ENCODE measurements at regions not wholly inside any gene's neighbourhood (a gene's known extent, or its start where the extent isn't known, plus 50 kb on each side); places are given as distances from the start of the nearest gene placed in this dataset.

DNA sequence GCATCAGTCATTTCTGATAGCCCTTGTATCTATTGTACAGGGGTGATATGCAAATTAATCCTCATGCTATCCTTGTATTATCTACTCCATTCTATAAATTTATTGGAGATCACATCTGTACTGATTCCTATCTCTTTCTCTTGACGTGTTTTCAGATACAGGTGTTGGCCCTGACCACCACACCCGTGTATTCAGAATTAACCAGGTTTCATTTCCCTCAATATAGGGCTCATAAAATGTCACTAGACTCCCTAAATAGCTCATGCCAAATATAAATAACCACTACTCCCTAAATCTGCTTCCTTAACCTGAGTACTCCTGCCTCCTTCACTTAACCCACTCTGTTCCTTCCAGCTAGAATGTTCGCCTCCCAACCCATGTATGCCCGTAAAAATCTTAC is 522.8 kb upstream of the KLF4 start:
- Histone ChIP-seq H3K9me3 (no peaks in the 10 kb centered on the region), H3K27me3 (no peaks in the 10 kb centered on the region)
- DNase-seq = no peak

DNA sequence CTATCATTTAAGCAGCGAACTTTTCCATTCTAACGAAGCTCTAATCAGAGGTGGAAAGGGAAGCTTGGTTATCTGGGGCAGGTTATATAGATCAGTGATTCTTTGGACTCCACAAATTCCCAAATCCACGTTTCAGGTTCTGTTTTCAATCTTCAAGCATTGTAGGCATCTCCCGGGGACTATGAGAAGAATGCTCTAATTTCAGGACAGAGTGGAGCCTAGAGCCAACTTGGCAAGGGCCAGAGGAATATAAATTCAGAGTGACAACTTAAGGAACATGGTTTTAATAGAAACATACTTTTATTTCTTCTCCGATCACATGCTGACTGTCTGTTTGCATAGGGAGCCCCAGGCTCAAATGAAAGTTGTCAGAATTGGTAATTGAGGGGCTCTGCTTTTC is 514.0 kb upstream of the KLF4 start:
- no peak overlapping the region for H3K4me3 ChIP-seq

More for the DNA sequence above, 522.8 kb upstream of the KLF4 start:
- no peak overlapping the region for H3K4me3 ChIP-seq
- no peaks in the 10 kb centered on the region for H3K36me3 ChIP-seq

DNA sequence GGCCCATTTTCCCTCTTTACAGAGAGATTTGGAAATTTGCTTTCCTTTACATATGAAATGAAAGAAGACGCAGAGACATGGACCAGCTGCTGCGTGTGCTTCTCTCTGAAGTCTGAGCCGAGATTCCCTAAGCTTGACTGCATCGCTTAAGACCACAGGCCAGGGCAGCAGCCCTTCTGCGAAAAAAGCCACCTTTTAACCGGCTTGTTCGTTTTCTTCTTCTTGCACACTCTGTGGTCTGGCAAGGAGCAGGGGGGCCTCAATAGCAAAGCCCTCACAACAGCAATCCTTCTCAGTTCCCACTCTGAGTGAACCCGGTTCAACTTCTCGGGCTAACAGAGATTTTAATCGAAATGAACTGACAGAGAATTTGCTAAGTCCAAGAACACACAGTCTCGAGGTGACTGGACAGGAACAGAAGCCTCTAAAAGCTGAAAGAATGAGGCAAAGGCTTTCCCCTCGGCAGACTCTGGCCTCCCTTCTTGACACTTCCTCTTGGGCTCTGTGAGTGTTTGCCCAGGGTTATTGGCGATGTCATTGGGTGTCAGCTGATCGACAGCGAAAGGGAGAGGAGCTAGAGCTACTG is 512.9 kb upstream of the KLF4 start:
- no peaks in the 10 kb centered on the region for H3K36me3 ChIP-seq
- DNase-seq = no peak
- H3K27me3 ChIP-seq = no peaks in the 10 kb centered on the region
- no peak overlapping the region for H3K4me3 ChIP-seq
- no peaks in the 10 kb centered on the region for H3K9me3 ChIP-seq

More for the DNA sequence above, 514.0 kb upstream of the KLF4 start:
- DNase-seq = no peak
- H3K27me3 ChIP-seq = no peaks in the 10 kb centered on the region
- H3K9me3 ChIP-seq = no peaks in the 10 kb centered on the region
- H3K36me3 ChIP-seq = no peaks in the 10 kb centered on the region

DNA sequence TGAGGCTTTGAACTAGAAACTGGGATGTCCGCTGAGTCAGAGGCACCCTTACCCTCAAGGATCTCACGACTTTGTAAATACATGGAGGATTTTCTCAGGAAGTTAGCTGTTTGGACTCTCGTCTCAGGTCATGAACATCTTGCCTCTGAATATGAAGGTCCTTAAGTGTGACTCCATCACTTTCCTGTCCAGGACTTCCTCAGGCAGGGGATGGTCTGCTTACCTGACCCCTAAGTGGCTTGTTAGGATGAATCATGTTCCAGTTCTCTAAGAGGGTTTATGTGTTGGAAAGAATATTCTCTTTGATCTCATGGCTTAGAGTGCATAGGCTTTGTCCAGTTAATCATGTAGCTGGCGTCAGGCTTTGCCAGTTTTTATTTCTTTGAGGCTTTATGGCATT is 511.7 kb upstream of the KLF4 start:
- H3K27me3 ChIP-seq = no peaks in the 10 kb centered on the region
- DNase-seq = no peak
- H3K36me3 ChIP-seq = no peaks in the 10 kb centered on the region
- H3K4me3 ChIP-seq = no peak overlapping the region
- no peaks in the 10 kb centered on the region for H3K9me3 ChIP-seq

DNA sequence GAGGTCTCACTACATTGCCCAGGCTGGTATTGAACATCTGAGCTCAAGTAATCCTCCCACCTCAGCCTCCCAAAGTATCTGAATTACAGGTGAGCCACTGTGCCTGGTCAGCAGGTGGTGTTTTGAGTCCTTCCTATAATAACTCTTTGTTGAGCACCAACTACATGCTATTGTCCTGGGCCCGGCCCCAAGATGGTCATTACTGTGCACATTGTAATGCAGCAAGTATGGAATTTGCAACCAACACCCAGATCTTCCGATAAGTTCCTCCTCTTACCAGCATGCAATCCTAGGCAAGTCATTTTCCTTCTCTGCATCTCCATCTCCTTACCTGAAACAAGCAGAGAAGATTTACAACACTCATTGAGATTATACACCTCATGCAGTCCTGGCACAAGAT is 510.3 kb upstream of the KLF4 start:
- no peaks in the 10 kb centered on the region for H3K36me3 ChIP-seq
- H3K9me3 ChIP-seq = no peaks in the 10 kb centered on the region
- H3K27me3 ChIP-seq = no peaks in the 10 kb centered on the region
- no peak for DNase-seq
- no peak overlapping the region for H3K4me3 ChIP-seq

DNA sequence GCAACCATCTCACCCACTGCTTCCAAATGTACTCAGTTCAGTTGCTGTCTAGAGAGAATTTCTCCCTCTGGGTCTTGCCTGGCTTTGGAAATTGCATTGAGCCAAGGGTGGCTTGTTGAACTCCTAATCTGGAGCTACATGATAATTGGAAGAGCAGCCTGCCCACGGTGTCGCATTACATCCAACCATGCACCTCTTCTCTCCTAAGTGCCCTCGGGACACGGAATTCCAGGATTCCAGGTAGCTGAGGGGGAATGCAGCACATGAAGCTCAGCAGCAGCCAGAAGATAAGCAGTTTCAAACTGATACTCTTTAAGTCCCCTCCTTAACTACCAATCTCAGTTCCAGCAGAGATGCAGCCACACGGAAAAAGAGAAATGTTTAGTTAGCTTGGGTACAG is 509.4 kb upstream of the KLF4 start:
- Histone ChIP-seq H3K27me3 (no peaks in the 10 kb centered on the region), H3K36me3 (no peaks in the 10 kb centered on the region), H3K4me3 (no peak overlapping the region), H3K9me3 (no peaks in the 10 kb centered on the region)
- DNase-seq = no peak

DNA sequence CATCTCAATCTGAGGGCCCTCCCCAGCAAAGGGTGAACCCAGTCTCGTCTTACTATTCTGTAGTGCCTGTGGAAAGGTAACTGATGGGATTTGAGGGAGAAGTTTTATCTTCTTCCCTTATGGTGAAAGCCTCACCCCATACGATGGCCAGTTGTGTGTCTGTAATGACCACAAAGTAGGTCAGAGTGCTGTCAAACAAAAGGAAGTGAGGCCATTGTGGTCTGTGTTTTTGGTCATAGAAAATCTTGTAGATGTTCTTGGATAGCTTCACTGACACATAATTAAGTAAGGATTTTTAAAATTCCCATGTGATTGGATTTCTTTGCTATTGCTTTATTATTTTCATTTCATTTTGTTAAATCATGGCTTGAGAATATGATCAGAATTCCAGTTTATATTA is 505.1 kb upstream of the KLF4 start:
- DNase-seq = no peak
- Histone ChIP-seq H3K9me3 (no peaks in the 10 kb centered on the region), H3K27me3 (no peaks in the 10 kb centered on the region), H3K36me3 (no peaks in the 10 kb centered on the region), H3K4me3 (no peak overlapping the region)

DNA sequence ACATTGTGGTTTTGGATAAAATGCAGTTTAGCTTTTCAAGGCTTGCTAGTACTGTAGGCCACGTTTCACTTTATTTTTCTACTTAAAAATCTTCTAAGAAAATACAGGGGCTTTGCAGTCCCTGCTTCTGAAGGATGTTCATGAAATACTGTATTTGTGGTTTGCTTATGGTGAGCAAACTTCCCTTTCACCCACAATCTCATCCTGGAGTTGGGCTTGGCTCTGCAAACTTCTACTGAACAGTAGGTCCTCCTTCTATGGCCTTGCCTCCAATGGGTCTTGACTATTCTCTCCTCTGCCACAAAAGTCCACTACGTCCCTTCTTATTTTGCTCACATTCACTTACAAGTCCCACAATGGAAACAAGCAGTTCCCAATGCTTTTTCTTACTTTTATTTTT is 502.7 kb upstream of the KLF4 start:
- no peak for DNase-seq
- Histone ChIP-seq H3K27me3 (no peaks in the 10 kb centered on the region), H3K9me3 (no peaks in the 10 kb centered on the region), H3K36me3 (no peaks in the 10 kb centered on the region), H3K4me3 (no peak overlapping the region)

DNA sequence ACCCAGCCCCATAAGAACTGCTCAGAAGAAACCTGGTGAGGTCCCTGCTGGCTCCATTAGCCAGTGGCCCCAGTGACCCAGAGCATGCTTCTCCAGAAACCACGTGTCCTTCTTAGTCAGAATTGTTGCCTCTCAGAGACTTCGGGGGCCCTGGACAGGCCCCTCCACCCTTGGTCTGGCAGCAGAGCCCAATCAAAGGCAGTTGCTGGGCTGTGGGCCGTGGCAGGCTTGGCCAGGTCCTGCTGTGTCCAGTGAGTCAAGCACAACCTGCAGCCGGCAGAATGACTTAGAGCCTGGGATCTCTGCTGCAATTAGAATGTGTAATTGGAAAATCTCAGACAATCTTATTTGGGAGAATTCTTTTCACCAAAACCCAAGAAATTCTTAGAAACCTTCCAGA is 502.0 kb upstream of the KLF4 start:
- Histone ChIP-seq H3K27me3 (no peaks in the 10 kb centered on the region), H3K4me3 (no peak overlapping the region), H3K36me3 (no peaks in the 10 kb centered on the region), H3K9me3 (no peaks in the 10 kb centered on the region)
- DNase-seq = peak; percentile 16

DNA sequence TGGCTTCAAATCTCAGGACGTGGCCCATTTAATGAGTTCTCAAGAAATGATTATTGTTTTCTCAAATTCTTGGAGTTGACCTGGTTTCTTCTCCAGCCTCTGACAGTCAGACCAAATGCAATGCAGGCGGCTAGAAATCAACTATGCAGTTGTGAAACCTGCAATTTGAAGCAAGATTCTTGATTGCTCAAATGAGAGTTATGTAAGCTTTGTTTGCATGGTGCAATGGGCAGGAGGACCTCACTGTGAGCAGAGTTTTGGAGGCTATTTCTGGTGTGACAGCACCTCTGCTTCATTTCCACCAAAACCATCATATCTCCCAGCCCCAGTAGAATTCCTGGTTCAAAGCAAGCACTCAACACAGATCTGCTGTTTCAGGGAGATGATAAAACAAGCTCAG is 500.0 kb upstream of the KLF4 start:
- H3K27me3 ChIP-seq = no peaks in the 10 kb centered on the region
- no peaks in the 10 kb centered on the region for H3K9me3 ChIP-seq
- no peak for DNase-seq
- no peak overlapping the region for H3K4me3 ChIP-seq
- H3K36me3 ChIP-seq = no peaks in the 10 kb centered on the region

DNA sequence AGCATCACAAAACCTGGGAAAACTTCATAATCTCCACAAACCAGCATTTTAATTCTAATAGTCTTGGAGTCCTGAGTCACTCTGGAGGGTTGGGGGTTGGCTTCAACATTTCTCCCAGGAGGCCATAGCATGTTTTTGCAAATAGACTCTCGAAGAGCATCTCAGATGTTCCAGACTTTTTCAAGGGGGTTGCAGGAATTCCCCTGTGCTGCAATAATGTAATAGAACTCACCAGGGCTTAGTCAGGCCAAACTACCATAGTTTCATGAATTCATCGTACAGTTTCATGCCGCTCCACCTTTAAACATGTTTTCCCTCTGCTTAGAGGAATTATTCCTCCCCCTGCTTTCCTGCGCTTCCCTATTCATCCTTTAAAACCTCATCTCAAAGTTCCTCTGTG is 499.5 kb upstream of the KLF4 start:
- Histone ChIP-seq H3K9me3 (no peaks in the 10 kb centered on the region), H3K36me3 (no peaks in the 10 kb centered on the region), H3K27me3 (no peaks in the 10 kb centered on the region), H3K4me3 (no peak overlapping the region)
- DNase-seq = no peak

DNA sequence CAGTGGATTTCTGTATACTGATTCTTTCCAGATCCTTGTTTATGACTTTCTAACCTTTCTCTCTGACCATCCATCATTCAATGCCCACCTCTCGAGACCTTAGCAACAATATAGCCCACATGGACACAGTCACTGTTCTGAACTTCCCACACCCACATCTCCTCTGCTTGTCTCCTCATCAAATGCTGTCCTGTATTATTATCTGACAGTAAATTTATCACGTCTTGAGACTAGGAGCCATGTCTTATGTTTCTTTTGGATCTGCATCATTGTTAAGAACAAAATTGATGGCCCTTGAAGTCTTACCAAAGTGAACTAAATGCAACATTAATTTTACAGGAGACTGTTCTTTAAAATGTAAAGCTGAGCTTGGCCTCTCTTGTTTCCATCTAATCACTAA is 495.4 kb upstream of the KLF4 start:
- no peak for DNase-seq
- Histone ChIP-seq H3K4me3 (no peak overlapping the region), H3K27me3 (no peaks in the 10 kb centered on the region), H3K36me3 (no peaks in the 10 kb centered on the region), H3K9me3 (no peaks in the 10 kb centered on the region)

DNA sequence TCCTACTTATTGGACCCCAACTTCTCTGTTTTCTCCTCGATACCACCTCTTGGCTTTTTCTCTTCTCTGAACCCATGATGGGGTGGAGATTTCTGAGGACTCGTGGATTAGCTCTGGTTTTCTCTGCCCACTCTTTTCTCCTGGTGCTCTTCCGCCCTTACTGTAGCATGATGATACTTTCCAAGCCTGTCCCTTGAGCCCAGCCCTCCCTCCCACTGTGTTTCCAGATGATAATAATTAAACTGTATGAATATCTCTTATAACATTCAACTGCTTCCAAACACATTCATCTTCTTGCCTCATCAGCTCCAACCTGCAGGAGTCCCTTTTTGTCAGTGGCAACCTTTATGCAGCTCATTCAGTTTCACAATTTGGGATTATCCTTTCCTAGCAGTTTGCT is 494.2 kb upstream of the KLF4 start:
- Histone ChIP-seq H3K9me3 (no peaks in the 10 kb centered on the region), H3K27me3 (no peaks in the 10 kb centered on the region), H3K4me3 (no peak overlapping the region), H3K36me3 (no peaks in the 10 kb centered on the region)
- DNase-seq = no peak

DNA sequence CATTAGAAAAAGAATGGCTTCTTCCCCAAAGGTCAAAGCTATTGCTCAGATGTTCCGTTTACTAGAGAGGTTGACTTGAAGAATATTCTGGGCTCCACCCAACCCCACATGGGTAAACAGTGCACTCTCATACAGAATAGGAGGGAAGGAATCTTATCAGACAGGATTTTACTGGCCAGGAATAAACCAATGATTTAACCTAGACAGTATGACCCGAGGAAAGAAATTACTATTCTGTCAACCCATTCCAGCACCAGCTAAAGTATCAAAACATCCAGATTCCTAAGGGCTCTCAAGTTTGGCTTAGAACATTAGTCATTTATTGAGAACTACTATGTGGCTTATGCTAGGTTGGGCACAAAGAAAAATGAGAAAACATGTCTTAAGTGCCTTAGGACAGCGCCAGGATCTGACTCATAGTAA is 493.6 kb upstream of the KLF4 start:
- Histone ChIP-seq H3K9me3 (no peaks in the 10 kb centered on the region), H3K27me3 (no peaks in the 10 kb centered on the region), H3K36me3 (no peaks in the 10 kb centered on the region), H3K4me3 (no peak overlapping the region)
- peak; percentile 23 for DNase-seq

DNA sequence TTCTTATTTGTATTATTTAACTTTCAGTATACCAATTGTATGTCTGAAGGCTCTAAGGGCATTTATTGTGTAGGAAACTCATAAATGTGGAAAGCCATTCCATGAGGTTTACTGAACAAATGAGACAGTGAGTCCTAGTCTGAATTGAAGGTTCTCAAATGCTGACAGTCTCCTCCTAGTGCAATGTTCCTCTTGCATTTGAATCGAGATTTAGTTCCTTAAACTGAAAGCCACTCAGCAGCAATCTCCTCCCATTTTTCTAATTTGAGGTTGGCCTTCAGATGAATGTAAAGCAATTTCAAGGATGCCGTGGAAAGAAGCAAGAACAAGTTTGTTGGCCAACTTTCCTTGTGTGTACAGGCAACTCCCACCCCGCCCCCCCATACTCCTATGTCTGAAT is 493.2 kb upstream of the KLF4 start:
- DNase-seq = no peak
- Histone ChIP-seq H3K36me3 (no peaks in the 10 kb centered on the region), H3K4me3 (no peak overlapping the region), H3K9me3 (no peaks in the 10 kb centered on the region), H3K27me3 (no peaks in the 10 kb centered on the region)

DNA sequence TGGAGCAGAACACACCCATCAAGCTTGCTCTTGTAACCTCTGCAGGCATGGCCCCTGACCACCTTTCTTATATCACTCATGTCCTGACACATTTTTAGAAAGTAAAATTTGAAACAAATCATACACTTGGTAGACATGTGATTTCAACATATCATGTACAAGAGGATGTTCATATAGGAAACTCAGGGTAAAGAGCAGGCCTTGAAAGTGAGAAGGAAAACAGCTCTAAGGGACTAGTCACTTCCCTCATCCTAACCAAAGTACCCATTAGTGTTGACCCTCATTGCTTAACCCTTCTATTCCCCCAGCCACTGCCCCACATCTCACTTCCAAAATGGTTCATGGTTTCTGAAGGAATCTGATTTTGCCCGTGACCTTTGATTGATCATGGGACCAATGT is 492.4 kb upstream of the KLF4 start:
- Histone ChIP-seq H3K4me3 (no peak overlapping the region), H3K27me3 (no peaks in the 10 kb centered on the region)

DNA sequence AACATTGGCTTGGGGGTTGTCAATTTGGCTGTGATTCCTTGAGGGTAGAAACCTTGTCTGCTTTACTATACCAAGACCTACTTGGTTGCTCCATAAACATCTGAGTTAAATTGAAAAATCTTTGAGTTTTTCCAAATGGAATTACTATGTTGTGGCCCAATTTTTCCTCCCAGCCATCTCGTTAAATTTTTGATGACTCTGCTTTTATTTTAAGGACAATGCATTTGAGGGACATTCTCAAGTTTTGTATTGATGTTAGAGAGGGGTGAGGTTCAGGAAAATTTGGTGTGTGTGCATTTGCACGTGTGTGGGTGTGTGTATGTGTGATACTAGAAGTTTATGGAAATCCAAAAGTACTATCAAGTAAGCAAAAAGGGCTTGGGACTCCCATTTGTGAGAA is 491.4 kb upstream of the KLF4 start:
- Histone ChIP-seq H3K4me3 (no peak overlapping the region), H3K36me3 (no peaks in the 10 kb centered on the region), H3K27me3 (no peaks in the 10 kb centered on the region), H3K9me3 (no peaks in the 10 kb centered on the region)
- DNase-seq = no peak

More for the DNA sequence above, 492.4 kb upstream of the KLF4 start:
- no peaks in the 10 kb centered on the region for H3K9me3 ChIP-seq
- no peak for DNase-seq
- H3K36me3 ChIP-seq = no peaks in the 10 kb centered on the region

DNA sequence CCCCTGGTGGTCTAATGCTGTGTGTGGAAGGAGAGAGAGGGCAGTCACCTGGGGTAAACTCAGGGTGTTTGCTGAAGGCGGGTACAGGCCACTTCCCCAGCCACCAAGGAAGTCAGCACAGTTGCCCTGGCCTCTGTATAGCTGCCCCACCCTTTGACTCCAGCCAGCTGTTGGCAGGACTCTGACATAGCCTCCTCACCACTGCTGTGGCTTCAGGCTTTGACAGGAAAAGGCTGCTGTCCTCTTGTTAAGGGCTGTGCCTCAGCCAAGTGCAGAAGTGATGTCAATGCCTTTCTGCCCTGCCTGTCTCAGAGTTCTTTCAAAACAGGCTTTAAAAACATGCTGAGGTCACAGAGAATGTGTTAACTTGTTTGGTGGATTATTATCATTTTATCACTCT is 487.2 kb upstream of the KLF4 start:
- H3K4me3 ChIP-seq = no peak overlapping the region
- no peaks in the 10 kb centered on the region for H3K9me3 ChIP-seq
- no peaks in the 10 kb centered on the region for H3K36me3 ChIP-seq
- no peaks in the 10 kb centered on the region for H3K27me3 ChIP-seq
- peak; percentile 62 for DNase-seq

DNA sequence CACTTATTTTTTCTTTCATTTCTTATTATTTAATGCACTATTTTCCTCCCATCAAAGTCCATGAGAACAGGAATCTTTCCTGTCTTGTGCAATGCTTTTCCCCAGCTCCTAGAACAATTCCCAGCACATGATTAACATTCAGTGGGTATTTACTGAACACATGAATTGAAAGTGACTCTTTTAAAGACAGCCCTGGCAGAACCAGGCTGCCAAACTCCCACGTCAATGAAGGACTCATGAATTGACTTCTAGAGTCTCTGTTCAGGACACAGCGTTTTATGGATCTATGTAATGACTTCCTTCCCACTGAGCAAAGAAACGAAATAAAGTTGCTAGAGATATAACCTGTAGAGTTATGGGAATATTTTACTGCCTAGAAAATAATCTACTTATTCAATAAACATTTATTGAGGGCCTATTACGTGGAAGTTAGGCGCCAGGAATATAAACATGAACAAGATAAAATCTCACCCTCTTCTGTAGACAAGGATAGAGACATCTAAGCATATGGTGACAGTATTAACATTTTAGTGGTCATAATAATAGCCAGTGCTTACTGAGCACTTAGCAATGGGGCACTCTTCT is 485.9 kb upstream of the KLF4 start:
- Histone ChIP-seq H3K27me3 (no peaks in the 10 kb centered on the region), H3K9me3 (no peaks in the 10 kb centered on the region), H3K4me3 (no peak overlapping the region), H3K36me3 (no peaks in the 10 kb centered on the region)
- DNase-seq = no peak
